ENCODE measurements at regions not wholly inside any gene's neighbourhood (a gene's known extent, or its start where the extent isn't known, plus 50 kb on each side); places are given as distances from the start of the nearest gene placed in this dataset.

GRCh38 chr2:60339286-60339685, 214.2 kb downstream of the BCL11A start:
- Histone ChIP-seq H3K27me3 (ENCODE audit: low read depth, low read length) (no peaks in the 10 kb centered on the region), H3K4me3 (ENCODE audit: low read depth in 1 of 2, low read length in 2 of 2) (no peak overlapping the region), H3K4me1 (ENCODE audit: control insufficient read depth in 1 of 2, insufficient read depth in 2 of 2, low read length in 2 of 2) (no peaks in the 10 kb centered on the region), H3K9me3 (ENCODE audit: control insufficient read depth in 1 of 2, low read length in 2 of 2) (no peaks in the 10 kb centered on the region), H3K36me3 (ENCODE audit: control insufficient read depth in 1 of 2, insufficient read depth in 2 of 2, low read length in 2 of 2) (no peaks in the 10 kb centered on the region), H3K27ac (ENCODE audit: low read length) (no peak overlapping the region)

DNA sequence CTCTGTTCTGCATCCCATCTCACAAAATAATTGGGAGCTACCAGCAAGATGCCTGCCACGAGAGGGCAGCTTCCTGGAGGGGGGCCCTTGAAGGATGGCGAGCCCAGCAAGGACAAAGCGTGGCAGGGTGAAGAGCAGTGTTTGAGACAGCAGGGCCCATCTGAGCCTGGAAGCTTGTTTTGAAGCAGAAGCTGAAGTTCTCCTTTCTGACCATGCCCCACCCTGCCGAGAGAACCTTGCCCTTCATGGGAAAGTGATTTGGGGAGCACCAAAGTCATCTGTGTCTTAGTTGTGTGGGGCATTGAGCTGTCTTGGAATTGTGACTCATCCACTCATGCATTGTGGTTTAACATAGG, 216.3 kb downstream of the BCL11A start:
- H3K36me3 ChIP-seq (ENCODE audit: control insufficient read depth in 1 of 2, insufficient read depth in 2 of 2, low read length in 2 of 2) = no peaks in the 10 kb centered on the region
- no peaks in the 10 kb centered on the region for H3K4me1 ChIP-seq (ENCODE audit: control insufficient read depth in 1 of 2, insufficient read depth in 2 of 2, low read length in 2 of 2)
- H3K27me3 ChIP-seq (ENCODE audit: low read depth, low read length) = no peaks in the 10 kb centered on the region
- no peak overlapping the region for H3K27ac ChIP-seq (ENCODE audit: low read length)
- H3K4me3 ChIP-seq (ENCODE audit: low read depth in 1 of 2, low read length in 2 of 2) = no peak overlapping the region
- no peaks in the 10 kb centered on the region for H3K9me3 ChIP-seq (ENCODE audit: control insufficient read depth in 1 of 2, low read length in 2 of 2)

GRCh38 chr2:60336442-60337141, 216.9 kb downstream of the BCL11A start:
- H3K9me3 ChIP-seq (ENCODE audit: control insufficient read depth in 1 of 2, low read length in 2 of 2) = no peaks in the 10 kb centered on the region
- no peaks in the 10 kb centered on the region for H3K4me1 ChIP-seq (ENCODE audit: control insufficient read depth in 1 of 2, insufficient read depth in 2 of 2, low read length in 2 of 2)
- H3K36me3 ChIP-seq (ENCODE audit: control insufficient read depth in 1 of 2, insufficient read depth in 2 of 2, low read length in 2 of 2) = no peaks in the 10 kb centered on the region
- H3K27ac ChIP-seq (ENCODE audit: low read length) = no peak overlapping the region
- no peak overlapping the region for H3K4me3 ChIP-seq (ENCODE audit: low read depth in 1 of 2, low read length in 2 of 2)
- H3K27me3 ChIP-seq (ENCODE audit: low read depth, low read length) = no peaks in the 10 kb centered on the region

DNA sequence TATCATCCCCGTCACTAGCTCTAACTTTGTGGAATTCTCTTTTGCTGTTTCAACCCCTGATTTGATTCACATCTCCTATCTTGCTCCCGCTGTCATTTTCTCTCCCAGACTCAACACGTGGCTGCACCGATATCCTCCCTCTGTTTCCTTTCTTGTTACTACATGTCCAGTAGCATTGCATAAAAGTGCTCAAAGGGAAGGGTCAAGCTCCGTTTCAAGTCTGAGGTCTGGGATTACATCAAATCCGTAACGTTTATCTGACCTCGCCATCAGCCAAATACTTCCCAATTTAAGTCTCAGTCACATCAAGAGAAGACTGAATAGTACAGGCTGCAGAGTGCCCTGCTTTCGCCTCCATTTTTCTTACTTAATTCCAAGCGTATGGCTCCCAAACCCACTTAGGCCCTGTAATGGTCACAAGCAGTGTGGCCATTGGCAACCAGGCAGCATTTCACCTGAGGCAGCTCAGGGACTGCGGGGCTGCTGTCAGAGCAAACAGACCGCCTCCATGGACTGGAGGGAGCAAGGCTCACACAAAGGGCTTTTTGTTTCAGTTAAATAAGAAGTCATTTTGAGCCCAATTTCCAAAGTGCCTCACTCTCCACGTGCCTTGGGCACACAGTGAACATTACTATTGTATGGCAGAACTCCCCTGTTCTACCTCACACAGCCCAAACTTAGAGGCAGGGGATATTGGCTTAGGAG, 217.8 kb downstream of the BCL11A start:
- Histone ChIP-seq H3K27ac (ENCODE audit: low read length) (no peak overlapping the region), H3K4me1 (ENCODE audit: control insufficient read depth in 1 of 2, insufficient read depth in 2 of 2, low read length in 2 of 2) (no peaks in the 10 kb centered on the region), H3K4me3 (ENCODE audit: low read depth in 1 of 2, low read length in 2 of 2) (no peak overlapping the region), H3K36me3 (ENCODE audit: control insufficient read depth in 1 of 2, insufficient read depth in 2 of 2, low read length in 2 of 2) (no peaks in the 10 kb centered on the region), H3K27me3 (ENCODE audit: low read depth, low read length) (no peaks in the 10 kb centered on the region), H3K9me3 (ENCODE audit: control insufficient read depth in 1 of 2, low read length in 2 of 2) (no peaks in the 10 kb centered on the region)

DNA sequence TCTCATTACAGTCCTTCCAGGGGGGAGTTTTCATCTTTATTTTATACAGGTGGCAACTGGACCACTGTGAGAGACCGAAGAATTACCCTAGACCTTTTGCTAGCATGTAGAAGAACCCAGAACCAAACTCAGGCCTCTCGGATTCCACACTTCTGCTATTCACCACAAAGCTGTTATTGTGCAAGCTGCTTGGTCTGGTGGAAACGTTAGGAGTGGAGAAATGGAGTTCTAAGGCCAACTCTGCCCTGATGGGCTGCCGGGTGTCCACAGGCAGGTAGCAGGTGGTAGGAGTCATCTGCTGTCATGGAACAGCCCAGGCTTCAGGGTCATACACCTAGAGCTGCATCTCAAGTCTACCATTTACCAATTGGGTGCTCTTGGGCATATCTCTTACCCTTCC, 218.8 kb downstream of the BCL11A start:
- Histone ChIP-seq H3K27ac (ENCODE audit: low read length) (no peak overlapping the region), H3K27me3 (ENCODE audit: low read depth, low read length) (no peaks in the 10 kb centered on the region), H3K36me3 (ENCODE audit: control insufficient read depth in 1 of 2, insufficient read depth in 2 of 2, low read length in 2 of 2) (no peaks in the 10 kb centered on the region), H3K9me3 (ENCODE audit: control insufficient read depth in 1 of 2, low read length in 2 of 2) (no peaks in the 10 kb centered on the region), H3K4me3 (ENCODE audit: low read depth in 1 of 2, low read length in 2 of 2) (no peak overlapping the region), H3K4me1 (ENCODE audit: control insufficient read depth in 1 of 2, insufficient read depth in 2 of 2, low read length in 2 of 2) (no peaks in the 10 kb centered on the region)

- Histone ChIP-seq H3K4me3 (ENCODE audit: low read depth in 1 of 2, low read length in 2 of 2) (no peak overlapping the region), H3K27ac (ENCODE audit: low read length) (no peak overlapping the region), H3K27me3 (ENCODE audit: low read depth, low read length) (no peaks in the 10 kb centered on the region), H3K4me1 (ENCODE audit: control insufficient read depth in 1 of 2, insufficient read depth in 2 of 2, low read length in 2 of 2) (no peaks in the 10 kb centered on the region), H3K9me3 (ENCODE audit: control insufficient read depth in 1 of 2, low read length in 2 of 2) (no peaks in the 10 kb centered on the region), H3K36me3 (ENCODE audit: control insufficient read depth in 1 of 2, insufficient read depth in 2 of 2, low read length in 2 of 2) (no peaks in the 10 kb centered on the region)
These were observed 220.2 kb downstream of the BCL11A start for GRCh38 chr2:60333264-60333663.

- H3K4me3 ChIP-seq (ENCODE audit: low read depth in 1 of 2, low read length in 2 of 2) = no peak overlapping the region
- H3K36me3 ChIP-seq (ENCODE audit: control insufficient read depth in 1 of 2, insufficient read depth in 2 of 2, low read length in 2 of 2) = no peaks in the 10 kb centered on the region
- H3K4me1 ChIP-seq (ENCODE audit: control insufficient read depth in 1 of 2, insufficient read depth in 2 of 2, low read length in 2 of 2) = no peaks in the 10 kb centered on the region
- H3K27ac ChIP-seq (ENCODE audit: low read length) = no peak overlapping the region
- no peaks in the 10 kb centered on the region for H3K9me3 ChIP-seq (ENCODE audit: control insufficient read depth in 1 of 2, low read length in 2 of 2)
- no peaks in the 10 kb centered on the region for H3K27me3 ChIP-seq (ENCODE audit: low read depth, low read length)
These were observed 222.2 kb downstream of the BCL11A start for GRCh38 chr2:60331115-60331809.

DNA sequence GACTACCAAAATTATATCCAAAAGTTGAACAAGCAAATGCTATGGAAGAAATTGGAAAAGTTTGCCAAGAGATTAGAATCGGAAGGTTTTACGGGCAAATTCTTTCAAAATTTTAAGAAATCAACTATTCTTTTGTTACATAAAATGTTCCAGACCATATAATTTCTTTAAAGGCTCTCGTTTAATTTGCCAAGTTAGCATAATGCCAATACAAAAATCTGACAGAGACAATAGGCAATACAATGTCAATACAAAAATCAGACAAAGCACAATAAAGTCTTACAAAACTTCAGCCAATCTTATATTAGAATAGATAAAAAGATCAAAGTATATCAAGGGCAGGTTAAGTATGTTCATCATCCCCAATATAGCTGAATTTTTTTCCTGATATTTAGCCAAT, 224.2 kb downstream of the BCL11A start:
- peaks cover 0 to 10% of the 10 kb centered on the region in 2 donors for H3K9me3 ChIP-seq (ENCODE audit: control insufficient read depth in 1 of 2, low read length in 2 of 2)
- H3K4me3 ChIP-seq (ENCODE audit: low read depth in 1 of 2, low read length in 2 of 2) = no peak overlapping the region

DNA sequence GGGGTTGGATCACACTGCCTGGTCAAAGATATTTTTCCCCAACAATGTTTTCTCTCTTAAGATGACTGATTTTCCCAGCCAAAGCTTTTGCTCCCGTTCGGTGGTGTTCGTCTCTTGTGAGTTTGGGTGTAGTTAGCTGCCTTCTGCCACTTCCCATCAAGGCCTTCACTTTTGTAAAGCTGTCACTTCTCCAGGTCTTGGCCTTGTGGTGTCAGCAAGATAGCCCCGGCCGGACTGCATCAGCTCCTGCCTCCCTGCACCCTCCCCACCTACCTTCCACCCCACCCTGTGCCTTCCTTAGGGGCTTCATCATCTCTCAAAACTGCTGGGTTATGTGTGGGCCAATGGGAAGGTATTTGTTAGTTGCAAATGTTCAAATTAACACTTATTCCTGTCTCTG, 228.9 kb downstream of the BCL11A start:
- Histone ChIP-seq H3K27ac (ENCODE audit: low read length) (no peak overlapping the region), H3K9me3 (ENCODE audit: control insufficient read depth in 1 of 2, low read length in 2 of 2) (peaks cover 0 to 10% of the 10 kb centered on the region in 2 donors), H3K27me3 (ENCODE audit: low read depth, low read length) (no peaks in the 10 kb centered on the region), H3K4me1 (ENCODE audit: control insufficient read depth in 1 of 2, insufficient read depth in 2 of 2, low read length in 2 of 2) (no peaks in the 10 kb centered on the region), H3K4me3 (ENCODE audit: low read depth in 1 of 2, low read length in 2 of 2) (no peak overlapping the region), H3K36me3 (ENCODE audit: control insufficient read depth in 1 of 2, insufficient read depth in 2 of 2, low read length in 2 of 2) (no peaks in the 10 kb centered on the region)

More for the DNA sequence above, 224.2 kb downstream of the BCL11A start:
- Histone ChIP-seq H3K36me3 (ENCODE audit: control insufficient read depth in 1 of 2, insufficient read depth in 2 of 2, low read length in 2 of 2) (no peaks in the 10 kb centered on the region), H3K4me1 (ENCODE audit: control insufficient read depth in 1 of 2, insufficient read depth in 2 of 2, low read length in 2 of 2) (no peaks in the 10 kb centered on the region), H3K27ac (ENCODE audit: low read length) (no peak overlapping the region), H3K27me3 (ENCODE audit: low read depth, low read length) (no peaks in the 10 kb centered on the region)

DNA sequence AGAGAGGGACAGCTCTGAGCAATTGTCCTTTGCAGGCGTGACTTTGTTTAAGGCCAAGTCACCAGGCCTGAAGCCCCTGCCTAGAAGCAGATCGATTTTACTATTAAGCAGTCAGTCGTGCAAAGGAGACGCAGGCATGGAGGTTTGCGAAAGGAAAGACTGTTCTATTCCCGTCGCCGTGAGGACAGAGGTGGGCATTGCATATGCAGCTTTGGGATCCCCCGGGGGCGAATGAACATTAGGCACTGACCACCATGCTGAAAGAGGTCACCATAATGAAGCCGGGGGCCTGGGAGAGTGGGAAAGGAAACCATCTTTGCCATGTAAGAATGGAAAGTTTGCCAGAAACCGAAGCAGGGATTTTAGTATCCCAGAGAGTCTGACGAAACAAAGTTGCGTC, 231.6 kb downstream of the BCL11A start:
- Histone ChIP-seq H3K27ac (ENCODE audit: low read length) (no peak overlapping the region), H3K9me3 (ENCODE audit: control insufficient read depth in 1 of 2, low read length in 2 of 2) (peaks cover 0 to 10% of the 10 kb centered on the region in 2 donors), H3K4me1 (ENCODE audit: control insufficient read depth in 1 of 2, insufficient read depth in 2 of 2, low read length in 2 of 2) (no peaks in the 10 kb centered on the region), H3K4me3 (ENCODE audit: low read depth in 1 of 2, low read length in 2 of 2) (no peak overlapping the region), H3K27me3 (ENCODE audit: low read depth, low read length) (no peaks in the 10 kb centered on the region), H3K36me3 (ENCODE audit: control insufficient read depth in 1 of 2, insufficient read depth in 2 of 2, low read length in 2 of 2) (no peaks in the 10 kb centered on the region)

DNA sequence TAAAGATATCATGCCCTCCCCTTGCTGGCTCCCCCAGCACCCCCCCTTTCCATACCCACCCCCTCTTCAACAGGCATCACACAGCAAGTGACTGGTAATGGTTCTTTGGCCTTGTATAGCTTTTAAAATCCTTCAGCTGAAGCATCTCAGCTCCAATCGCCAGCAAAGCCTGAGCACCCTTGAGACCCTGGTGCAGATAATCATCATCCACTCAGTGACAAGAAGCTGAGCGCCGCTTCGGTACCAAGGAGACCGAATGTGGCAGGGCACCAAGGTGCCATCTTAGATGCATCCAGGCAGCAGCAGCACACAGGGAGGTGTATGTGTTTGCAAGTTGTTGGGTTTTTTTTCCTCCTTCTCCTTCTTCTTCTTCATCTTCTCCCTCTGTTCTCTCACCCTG, 232.7 kb downstream of the BCL11A start:
- H3K27me3 ChIP-seq (ENCODE audit: low read depth, low read length) = no peaks in the 10 kb centered on the region
- H3K4me1 ChIP-seq (ENCODE audit: control insufficient read depth in 1 of 2, insufficient read depth in 2 of 2, low read length in 2 of 2) = no peaks in the 10 kb centered on the region
- H3K36me3 ChIP-seq (ENCODE audit: control insufficient read depth in 1 of 2, insufficient read depth in 2 of 2, low read length in 2 of 2) = no peaks in the 10 kb centered on the region
- H3K4me3 ChIP-seq (ENCODE audit: low read depth in 1 of 2, low read length in 2 of 2) = no peak overlapping the region
- peaks cover 0 to 7% of the 10 kb centered on the region in 2 donors for H3K9me3 ChIP-seq (ENCODE audit: control insufficient read depth in 1 of 2, low read length in 2 of 2)
- H3K27ac ChIP-seq (ENCODE audit: low read length) = no peak overlapping the region
